Mucosa of descending colon (tissue), 3 donors: ENCODE measurements at regions not wholly inside any gene's neighbourhood (a gene's known extent, or its start where the extent isn't known, plus 50 kb on each side); places are given as distances from the start of the nearest gene placed in this dataset.
"Not testable (repeated sequence)": the region's sequence is repeated elsewhere in the genome, so short reads cannot be mapped to it uniquely, and the experiment has no call there.

Experiments
- ATAC-seq: fragments of 200-7000 bp; cut with Tn5 transposase; one replicate; pipeline ENCODE4 v1.9.1; 2020; ENCODE audit warnings: mild to moderate bottlenecking, moderate library complexity
- DNase-seq, 3 donors: peaks; one replicate each; pipeline ENCODE4 v3.0.0-alpha.2; 2020
- H3K36me3 ChIP-seq: fragments of 200-600 bp; one replicate; pipeline ENCODE4 v1.8.0; 2021; ENCODE audit warnings: low read depth, mild to moderate bottlenecking
- H3K4me1 ChIP-seq: fragments of 200-600 bp; one replicate; pipeline ENCODE4 v1.8.0; 2021; ENCODE audit warnings: low read depth, mild to moderate bottlenecking
- H3K4me3 ChIP-seq: fragments of 200-600 bp; one replicate; pipeline ENCODE4 v1.8.0; 2021; ENCODE audit warnings: mild to moderate bottlenecking
- H3K9me3 ChIP-seq: fragments of 200-600 bp; one replicate; pipeline ENCODE4 v1.8.0; 2021; ENCODE audit warnings: mild to moderate bottlenecking
- intact Hi-C, 2 donors: fragments of 100-400 bp; cut with DNase I in 1 of 2; cut with micrococcal nuclease in 1 of 2; formaldehyde crosslinking; loops; one replicate each; pipeline versions ENCODE4 v1.11.0 to v1.11.1; 2022; cut with DNase I, micrococcal nuclease
- TF ChIP-seq, protein P1 (sequence below): fragments of 200-600 bp; IDR thresholded peaks from one replicate; pipeline ENCODE4 v1.8.0; 2022; ENCODE audit warnings: antibody characterized with exemption, mild to moderate bottlenecking
- donor health status: DM: no; HTN: no; CAD: no; lungs with moderate emphysema.
- donor health status: DM: no; HTN: no; CAD: no.
- donor health status: DM: no; HTN: yes; CAD: no.

DNA sequence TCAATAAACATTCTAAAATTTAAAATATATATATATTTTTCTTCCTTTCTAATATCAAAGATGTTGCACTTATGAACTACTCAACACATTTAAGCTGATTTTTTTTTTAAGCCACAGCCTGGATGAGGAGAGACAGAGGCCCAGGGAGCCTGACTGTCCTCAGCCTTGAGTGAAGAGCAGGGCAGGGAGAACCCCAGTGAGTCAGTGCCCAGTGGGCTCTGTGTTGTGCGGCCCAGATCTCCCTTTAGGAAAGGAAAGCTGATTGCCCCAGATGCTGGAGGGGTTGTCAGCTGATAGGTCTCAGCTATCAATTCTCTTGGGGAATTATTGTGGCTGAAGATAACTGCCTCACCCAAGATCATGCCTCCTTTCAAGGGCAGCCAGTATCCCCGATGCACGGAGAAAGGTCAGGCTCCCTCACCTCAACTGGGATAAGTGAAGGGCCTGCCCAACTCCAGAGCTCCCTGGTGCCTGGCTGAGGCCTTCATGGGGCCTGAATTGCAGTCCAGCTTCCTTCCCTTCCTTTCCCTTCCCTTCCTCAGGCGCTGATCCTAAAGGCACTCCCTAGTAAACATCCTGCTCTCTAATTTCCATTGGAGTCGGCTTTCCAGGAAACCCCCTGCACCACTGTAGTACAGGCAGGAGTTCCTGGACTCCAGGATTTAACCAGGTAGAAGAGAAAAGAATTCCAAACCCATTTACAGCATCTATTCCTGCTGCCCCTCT, 106.9 kb upstream of the ATL2 start:
- intact Hi-C loops = no loop called here
- Histone ChIP-seq H3K36me3 (no peaks in the 10 kb centered on the region), H3K4me1 (no peaks in the 10 kb centered on the region), H3K9me3 (peaks cover 14% of the 10 kb centered on the region), H3K4me3 (no peak overlapping the region)
- no peak for ATAC-seq
- DNase-seq = no peak
- TF ChIP-seq, protein P1, sequence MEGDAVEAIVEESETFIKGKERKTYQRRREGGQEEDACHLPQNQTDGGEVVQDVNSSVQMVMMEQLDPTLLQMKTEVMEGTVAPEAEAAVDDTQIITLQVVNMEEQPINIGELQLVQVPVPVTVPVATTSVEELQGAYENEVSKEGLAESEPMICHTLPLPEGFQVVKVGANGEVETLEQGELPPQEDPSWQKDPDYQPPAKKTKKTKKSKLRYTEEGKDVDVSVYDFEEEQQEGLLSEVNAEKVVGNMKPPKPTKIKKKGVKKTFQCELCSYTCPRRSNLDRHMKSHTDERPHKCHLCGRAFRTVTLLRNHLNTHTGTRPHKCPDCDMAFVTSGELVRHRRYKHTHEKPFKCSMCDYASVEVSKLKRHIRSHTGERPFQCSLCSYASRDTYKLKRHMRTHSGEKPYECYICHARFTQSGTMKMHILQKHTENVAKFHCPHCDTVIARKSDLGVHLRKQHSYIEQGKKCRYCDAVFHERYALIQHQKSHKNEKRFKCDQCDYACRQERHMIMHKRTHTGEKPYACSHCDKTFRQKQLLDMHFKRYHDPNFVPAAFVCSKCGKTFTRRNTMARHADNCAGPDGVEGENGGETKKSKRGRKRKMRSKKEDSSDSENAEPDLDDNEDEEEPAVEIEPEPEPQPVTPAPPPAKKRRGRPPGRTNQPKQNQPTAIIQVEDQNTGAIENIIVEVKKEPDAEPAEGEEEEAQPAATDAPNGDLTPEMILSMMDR = no peak

DNA sequence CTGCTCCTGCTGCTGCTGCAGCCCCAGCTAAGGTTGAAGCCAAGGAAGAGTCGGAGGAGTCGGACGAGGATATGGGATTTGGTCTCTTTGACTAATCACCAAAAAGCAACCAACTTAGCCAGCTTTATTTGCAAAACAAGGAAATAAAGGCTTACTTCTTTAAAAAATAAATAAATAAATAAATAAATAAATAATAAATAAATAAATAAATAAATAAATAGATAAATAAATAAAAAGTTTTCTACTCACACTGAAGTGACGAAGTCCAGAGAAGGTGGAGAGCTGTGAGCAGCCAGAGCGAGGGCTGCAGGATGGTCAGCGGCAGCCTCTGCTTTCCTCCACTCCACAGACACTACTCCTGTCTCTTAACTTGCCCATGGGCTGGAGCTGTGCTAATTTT, 105.6 kb upstream of the ATL2 start:
- H3K4me1 ChIP-seq, DNase-seq, H3K4me3 ChIP-seq, H3K36me3 ChIP-seq, intact Hi-C loops, ATAC-seq: not testable (repeated sequence)
- peaks cover 14% of the 10 kb centered on the region for H3K9me3 ChIP-seq

DNA sequence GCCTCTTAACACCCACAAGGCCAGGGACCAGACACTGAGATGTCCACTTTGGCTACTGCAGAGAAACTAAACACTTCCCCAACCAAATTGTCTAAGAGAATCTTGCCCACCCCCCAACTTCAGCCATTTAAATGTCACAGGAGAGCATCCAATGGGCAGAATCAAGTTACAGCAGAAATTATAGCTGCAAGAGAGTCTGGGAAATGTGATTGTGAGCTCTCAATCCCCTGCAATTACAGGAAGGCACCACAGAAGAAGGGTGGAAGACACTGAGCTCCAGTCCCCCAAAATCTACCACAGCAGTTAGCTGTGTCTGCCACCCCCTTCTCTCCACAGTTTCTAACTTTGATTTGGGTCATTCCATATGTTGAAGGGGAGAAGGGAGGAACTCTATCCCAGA, 103.5 kb upstream of the ATL2 start:
- DNase-seq = no peak
- TF ChIP-seq, protein P1 = no peak
- no peak for ATAC-seq
- H3K4me1 ChIP-seq = no peaks in the 10 kb centered on the region
- intact Hi-C loops = no loop called here
- no peaks in the 10 kb centered on the region for H3K36me3 ChIP-seq
- peaks cover 14% of the 10 kb centered on the region for H3K9me3 ChIP-seq
- no peak overlapping the region for H3K4me3 ChIP-seq

DNA sequence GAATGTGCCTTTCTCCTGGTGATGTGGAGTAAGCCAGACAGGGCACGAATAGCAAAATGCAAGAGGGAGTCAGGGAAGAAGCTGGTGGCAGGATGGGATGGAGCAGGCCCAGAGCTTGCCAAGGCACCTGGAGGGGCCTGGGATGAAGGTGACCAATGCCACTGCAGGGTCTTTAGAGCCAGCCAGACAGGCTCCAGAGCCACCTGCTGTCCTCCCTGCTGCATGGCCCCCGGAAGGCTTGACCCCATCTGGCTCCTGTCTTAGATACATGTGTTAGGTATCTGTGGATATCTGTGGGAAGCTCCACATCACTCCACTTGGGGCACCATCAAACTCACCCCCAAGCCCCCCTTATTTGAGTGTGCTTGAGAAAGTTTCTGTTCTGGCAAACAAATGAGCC, 99.9 kb upstream of the ATL2 start:
- Histone ChIP-seq H3K4me3 (no peak overlapping the region), H3K4me1 (no peaks in the 10 kb centered on the region), H3K36me3 (no peaks in the 10 kb centered on the region), H3K9me3 (peaks cover 14% of the 10 kb centered on the region)
- intact Hi-C loops = no loop called here
- DNase-seq = no peak
- ATAC-seq = no peak
- TF ChIP-seq, protein P1 = no peak

DNA sequence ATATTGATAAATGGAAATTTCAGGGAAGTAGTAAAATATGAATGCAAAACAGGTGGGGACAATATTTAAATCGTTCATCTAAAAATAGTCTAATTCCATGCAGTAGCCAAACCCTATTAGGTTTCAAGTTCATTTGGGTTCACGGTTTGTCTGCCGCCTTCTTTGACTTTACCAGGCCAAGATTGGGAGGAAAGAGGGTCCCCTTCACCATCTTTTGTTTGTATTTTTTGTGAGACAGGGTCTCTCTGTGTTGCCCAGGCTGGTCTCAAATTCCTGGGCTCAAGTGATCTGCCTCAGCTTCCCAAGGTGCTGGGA, 98.5 kb upstream of the ATL2 start:
- Histone ChIP-seq H3K4me1 (no peaks in the 10 kb centered on the region), H3K36me3 (no peaks in the 10 kb centered on the region), H3K9me3 (peaks cover 7% of the 10 kb centered on the region), H3K4me3 (no peak overlapping the region)
- ATAC-seq (no peak), DNase-seq (no peak)
- intact Hi-C loops = no loop called here
- TF ChIP-seq, protein P1 = no peak

DNA sequence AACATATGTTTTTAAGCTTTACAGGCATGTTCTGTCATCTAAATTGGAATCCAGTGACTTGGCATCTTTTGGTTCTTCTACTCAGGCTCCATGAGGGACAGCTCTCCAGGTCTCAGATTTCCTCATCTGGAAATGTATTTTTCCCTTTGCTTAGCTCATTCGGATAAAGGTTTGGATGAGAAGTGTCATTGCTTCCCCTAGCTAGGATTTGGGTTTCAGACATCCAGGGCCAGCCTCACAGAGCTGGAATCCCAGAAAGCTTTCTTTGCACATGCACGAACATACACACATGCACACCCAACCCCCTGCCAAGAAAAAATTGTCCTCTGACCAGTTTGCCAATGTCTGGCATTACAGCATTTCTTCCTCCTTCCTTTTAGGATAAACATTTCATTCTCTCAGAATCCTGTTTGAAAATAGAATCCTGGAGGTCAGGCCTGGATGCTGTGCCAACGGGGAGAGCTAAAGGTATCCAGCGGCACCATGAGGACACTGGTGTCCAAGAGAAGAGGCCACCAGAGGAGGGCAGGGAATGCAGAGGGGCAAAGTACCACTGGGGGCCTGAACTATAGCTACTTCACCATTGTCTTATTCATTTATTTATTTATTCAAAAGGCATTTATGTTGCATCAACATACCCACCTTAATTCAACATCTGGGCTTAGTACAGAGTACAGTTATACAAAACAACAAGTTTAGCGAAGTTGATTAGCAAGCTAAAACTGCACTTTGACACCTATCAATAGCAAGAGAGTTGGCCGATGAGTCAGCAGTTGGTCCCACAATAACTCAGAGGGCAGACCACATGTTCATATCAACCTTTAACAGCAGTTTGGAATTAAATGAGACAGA, 97.9 kb upstream of the ATL2 start:
- DNase-seq (no peak), ATAC-seq (no peak)
- no peaks in the 10 kb centered on the region for H3K4me1 ChIP-seq
- H3K36me3 ChIP-seq = no peaks in the 10 kb centered on the region
- peaks cover 1% of the 10 kb centered on the region for H3K9me3 ChIP-seq
- intact Hi-C loops = no loop called here
- no peak overlapping the region for H3K4me3 ChIP-seq
- TF ChIP-seq, protein P1 = no peak
